Neural progenitor cell (in vitro differentiated cells): ENCODE measurements at regions not wholly inside any gene's neighbourhood (a gene's known extent, or its start where the extent isn't known, plus 50 kb on each side); places are given as distances from the start of the nearest gene placed in this dataset.

ENCODE experiments used
- EZH2phosphoT487 ChIP-seq: fragments of 200-600 bp; sonication (generic); IDR thresholded peaks from 2 replicates; pipeline ENCODE4 v1.6.1; 2017; ENCODE audit warnings: antibody characterized with exemption
- TF ChIP-seq, protein P1 (sequence below): fragments of 200-600 bp; sonication (generic); IDR thresholded peaks from 2 replicates; pipeline ENCODE4 v1.5.1; 2017; ENCODE audit warnings: antibody characterized with exemption, mild to moderate bottlenecking

- TF ChIP-seq, protein P1, sequence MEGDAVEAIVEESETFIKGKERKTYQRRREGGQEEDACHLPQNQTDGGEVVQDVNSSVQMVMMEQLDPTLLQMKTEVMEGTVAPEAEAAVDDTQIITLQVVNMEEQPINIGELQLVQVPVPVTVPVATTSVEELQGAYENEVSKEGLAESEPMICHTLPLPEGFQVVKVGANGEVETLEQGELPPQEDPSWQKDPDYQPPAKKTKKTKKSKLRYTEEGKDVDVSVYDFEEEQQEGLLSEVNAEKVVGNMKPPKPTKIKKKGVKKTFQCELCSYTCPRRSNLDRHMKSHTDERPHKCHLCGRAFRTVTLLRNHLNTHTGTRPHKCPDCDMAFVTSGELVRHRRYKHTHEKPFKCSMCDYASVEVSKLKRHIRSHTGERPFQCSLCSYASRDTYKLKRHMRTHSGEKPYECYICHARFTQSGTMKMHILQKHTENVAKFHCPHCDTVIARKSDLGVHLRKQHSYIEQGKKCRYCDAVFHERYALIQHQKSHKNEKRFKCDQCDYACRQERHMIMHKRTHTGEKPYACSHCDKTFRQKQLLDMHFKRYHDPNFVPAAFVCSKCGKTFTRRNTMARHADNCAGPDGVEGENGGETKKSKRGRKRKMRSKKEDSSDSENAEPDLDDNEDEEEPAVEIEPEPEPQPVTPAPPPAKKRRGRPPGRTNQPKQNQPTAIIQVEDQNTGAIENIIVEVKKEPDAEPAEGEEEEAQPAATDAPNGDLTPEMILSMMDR = no peak
- no peak for TF ChIP-seq EZH2phosphoT487
These were observed 168.4 kb upstream of the SMARCAD1 start for GRCh38 chr4:94039226-94039625.
